ENCODE measurements at regions not wholly inside any gene's neighbourhood (a gene's known extent, or its start where the extent isn't known, plus 50 kb on each side); places are given as distances from the start of the nearest gene placed in this dataset.

DNA sequence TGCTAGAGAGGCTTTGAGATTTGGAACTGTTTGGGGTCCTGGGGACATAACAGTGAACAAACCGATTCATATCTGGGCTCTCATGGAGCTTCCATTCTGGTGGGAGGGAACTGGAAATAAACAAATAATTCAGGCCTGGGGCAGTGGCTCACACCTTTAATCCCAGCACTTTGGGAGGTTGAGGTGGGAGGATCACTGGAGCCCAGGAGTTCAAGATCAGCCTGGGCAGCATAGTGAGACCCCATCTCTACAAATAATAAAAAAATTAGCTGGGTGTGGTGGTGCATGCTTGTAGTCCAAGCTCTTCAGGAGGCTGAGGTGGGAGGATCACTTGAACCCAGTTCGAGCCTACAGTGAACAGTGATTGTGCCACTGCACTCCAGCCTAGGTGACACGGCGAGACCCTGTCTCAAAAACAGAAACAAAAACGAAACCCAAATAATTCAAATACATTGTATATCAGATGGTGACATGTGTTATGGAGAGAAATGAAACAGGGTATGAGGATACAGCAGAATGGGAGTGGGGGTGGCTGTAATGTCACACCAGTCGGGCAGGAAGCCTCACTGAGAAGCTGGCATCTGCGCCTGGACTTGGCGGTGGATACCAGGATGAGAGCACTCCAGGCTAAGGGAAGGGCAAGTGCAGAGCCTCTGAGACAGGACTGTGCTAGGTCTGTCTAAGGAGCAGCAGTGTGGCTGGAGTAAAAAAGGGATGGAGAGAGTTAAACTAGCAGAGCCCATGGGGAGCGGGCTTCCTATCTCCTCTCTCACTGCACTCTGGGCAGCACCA, 131.1 kb upstream of the ZNF536 start:
- peaks cover 78% of the 10 kb centered on the region for H3K27me3 ChIP-seq (replicated peaks; ENCODE audit: insufficient read depth, low read length)

DNA sequence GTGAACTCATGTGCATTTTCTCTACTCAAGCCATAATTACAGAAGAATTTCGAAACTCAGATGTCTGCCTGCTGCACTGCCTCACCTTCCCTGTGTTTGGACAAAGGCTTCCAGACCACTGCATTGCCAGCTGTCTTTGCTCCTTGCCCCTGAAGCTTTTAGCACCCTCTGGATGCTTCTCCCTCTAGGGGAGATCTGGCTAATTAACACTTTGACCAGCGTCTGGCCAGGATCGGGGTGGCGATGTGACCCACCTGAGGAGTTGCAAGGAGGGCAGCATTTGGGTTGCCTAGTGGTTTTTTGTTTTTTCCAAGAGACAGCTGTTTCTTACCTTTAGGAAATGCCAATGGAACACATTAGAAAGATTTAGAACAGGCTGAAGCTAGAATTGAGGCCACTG, 127.7 kb upstream of the ZNF536 start:
- Histone ChIP-seq H3K9me3 (replicated peaks; ENCODE audit: insufficient read depth, low read length) (no peaks in the 10 kb centered on the region), H3K79me2 (ENCODE audit: low read length) (no peaks in the 10 kb centered on the region), H3F3A (ENCODE audit: insufficient read depth, low read length) (no peaks in the 10 kb centered on the region), H3K36me3 (replicated peaks; ENCODE audit: insufficient read depth, low read length) (no peaks in the 10 kb centered on the region), H2AFZ (ENCODE audit: low read length) (no peak overlapping the region), H3K9ac (ENCODE audit: low read length) (no peak overlapping the region), H4K20me1 (ENCODE audit: insufficient read depth, low read length) (no peaks in the 10 kb centered on the region), H3K4me3 (ENCODE audit: low read length) (no peak overlapping the region), H3K4me1 (ENCODE audit: low read length) (no peaks in the 10 kb centered on the region), H3K9me2 (replicated peaks; ENCODE audit: insufficient read depth, low read length) (no peaks in the 10 kb centered on the region), H3K27me3 (replicated peaks; ENCODE audit: insufficient read depth, low read length) (peaks cover 76% of the 10 kb centered on the region), H3K4me2 (ENCODE audit: low read depth, low read length) (no peak overlapping the region), H3K27ac (ENCODE audit: low read length) (no peak overlapping the region)
- TF ChIP-seq EZH2 (optimal IDR thresholded peaks at IDR 0.05; ENCODE audit: low read depth, low read length) (no peak), EZH2phosphoT487 (IDR thresholded peaks at IDR 0.05; ENCODE audit: low read length) (no peak)
- TF ChIP-seq, protein P1, sequence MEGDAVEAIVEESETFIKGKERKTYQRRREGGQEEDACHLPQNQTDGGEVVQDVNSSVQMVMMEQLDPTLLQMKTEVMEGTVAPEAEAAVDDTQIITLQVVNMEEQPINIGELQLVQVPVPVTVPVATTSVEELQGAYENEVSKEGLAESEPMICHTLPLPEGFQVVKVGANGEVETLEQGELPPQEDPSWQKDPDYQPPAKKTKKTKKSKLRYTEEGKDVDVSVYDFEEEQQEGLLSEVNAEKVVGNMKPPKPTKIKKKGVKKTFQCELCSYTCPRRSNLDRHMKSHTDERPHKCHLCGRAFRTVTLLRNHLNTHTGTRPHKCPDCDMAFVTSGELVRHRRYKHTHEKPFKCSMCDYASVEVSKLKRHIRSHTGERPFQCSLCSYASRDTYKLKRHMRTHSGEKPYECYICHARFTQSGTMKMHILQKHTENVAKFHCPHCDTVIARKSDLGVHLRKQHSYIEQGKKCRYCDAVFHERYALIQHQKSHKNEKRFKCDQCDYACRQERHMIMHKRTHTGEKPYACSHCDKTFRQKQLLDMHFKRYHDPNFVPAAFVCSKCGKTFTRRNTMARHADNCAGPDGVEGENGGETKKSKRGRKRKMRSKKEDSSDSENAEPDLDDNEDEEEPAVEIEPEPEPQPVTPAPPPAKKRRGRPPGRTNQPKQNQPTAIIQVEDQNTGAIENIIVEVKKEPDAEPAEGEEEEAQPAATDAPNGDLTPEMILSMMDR (IDR thresholded peaks at IDR 0.05; ENCODE audit: low read length): no peak
- no peak for DNase-seq

More for the DNA sequence above, 131.1 kb upstream of the ZNF536 start:
- H3K4me2 ChIP-seq (ENCODE audit: low read depth, low read length): no peak overlapping the region
- no peak overlapping the region for H3K9ac ChIP-seq (ENCODE audit: low read length)
- no peaks in the 10 kb centered on the region for H3F3A ChIP-seq (ENCODE audit: insufficient read depth, low read length)
- no peak overlapping the region for H3K27ac ChIP-seq (ENCODE audit: low read length)
- no peaks in the 10 kb centered on the region for H3K9me2 ChIP-seq (replicated peaks; ENCODE audit: insufficient read depth, low read length)
- TF ChIP-seq, protein P1 (IDR thresholded peaks at IDR 0.05; ENCODE audit: low read length): no peak
- TF ChIP-seq EZH2phosphoT487 (IDR thresholded peaks at IDR 0.05; ENCODE audit: low read length) (no peak), EZH2 (optimal IDR thresholded peaks at IDR 0.05; ENCODE audit: low read depth, low read length) (no peak)
- H3K4me3 ChIP-seq (ENCODE audit: low read length): no peak overlapping the region
- H2AFZ ChIP-seq (ENCODE audit: low read length): no peak overlapping the region
- DNase-seq: no peak
- no peaks in the 10 kb centered on the region for H4K20me1 ChIP-seq (ENCODE audit: insufficient read depth, low read length)
- no peaks in the 10 kb centered on the region for H3K9me3 ChIP-seq (replicated peaks; ENCODE audit: insufficient read depth, low read length)
- no peaks in the 10 kb centered on the region for H3K36me3 ChIP-seq (replicated peaks; ENCODE audit: insufficient read depth, low read length)
- no peaks in the 10 kb centered on the region for H3K79me2 ChIP-seq (ENCODE audit: low read length)
- no peaks in the 10 kb centered on the region for H3K4me1 ChIP-seq (ENCODE audit: low read length)

DNA sequence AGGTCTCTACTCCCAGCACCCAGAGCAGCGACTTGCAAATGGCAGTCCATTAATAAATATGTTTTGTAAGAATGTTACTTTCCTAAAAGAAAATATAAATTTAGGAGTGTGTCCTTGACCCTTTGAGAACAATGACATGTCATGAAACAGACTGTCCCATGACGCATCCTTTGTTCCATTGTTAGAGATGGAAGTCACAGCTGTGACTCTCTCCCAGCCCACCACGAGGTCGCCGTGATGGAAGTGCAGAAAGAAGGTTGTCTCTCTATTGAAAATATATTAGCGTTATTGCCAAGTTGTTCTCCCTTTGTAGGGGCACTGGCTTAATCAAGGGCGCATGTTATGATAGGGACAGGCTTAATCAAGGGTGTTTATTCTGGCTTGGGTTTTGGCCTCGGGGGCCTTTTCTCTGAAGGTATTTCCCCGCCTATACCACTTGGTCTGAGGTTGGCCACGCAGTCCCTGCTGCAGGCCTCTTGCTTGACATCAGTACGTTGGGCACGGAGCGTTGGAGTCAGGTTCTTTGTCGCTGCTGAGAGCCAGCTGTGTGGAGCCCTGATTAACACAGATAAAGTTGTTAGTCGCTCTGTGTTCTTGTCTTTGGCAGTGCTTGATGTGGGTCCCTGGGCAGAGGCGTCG, 126.7 kb upstream of the ZNF536 start:
- TF ChIP-seq, protein P1 (IDR thresholded peaks at IDR 0.05; ENCODE audit: low read length): no peak
- TF ChIP-seq EZH2 (optimal IDR thresholded peaks at IDR 0.05; ENCODE audit: low read depth, low read length) (no peak), EZH2phosphoT487 (IDR thresholded peaks at IDR 0.05; ENCODE audit: low read length) (no peak)
- H4K20me1 ChIP-seq (ENCODE audit: insufficient read depth, low read length): no peaks in the 10 kb centered on the region
- no peak overlapping the region for H3K9ac ChIP-seq (ENCODE audit: low read length)
- H2AFZ ChIP-seq (ENCODE audit: low read length): no peak overlapping the region
- no peaks in the 10 kb centered on the region for H3K9me2 ChIP-seq (replicated peaks; ENCODE audit: insufficient read depth, low read length)
- H3K4me3 ChIP-seq (ENCODE audit: low read length): no peak overlapping the region
- H3K27ac ChIP-seq (ENCODE audit: low read length): no peak overlapping the region
- no peak overlapping the region for H3K4me2 ChIP-seq (ENCODE audit: low read depth, low read length)
- peaks cover 84% of the 10 kb centered on the region for H3K27me3 ChIP-seq (replicated peaks; ENCODE audit: insufficient read depth, low read length)
- no peak for DNase-seq
- no peaks in the 10 kb centered on the region for H3K36me3 ChIP-seq (replicated peaks; ENCODE audit: insufficient read depth, low read length)
- no peaks in the 10 kb centered on the region for H3K4me1 ChIP-seq (ENCODE audit: low read length)
- no peaks in the 10 kb centered on the region for H3F3A ChIP-seq (ENCODE audit: insufficient read depth, low read length)
- no peaks in the 10 kb centered on the region for H3K79me2 ChIP-seq (ENCODE audit: low read length)
- no peaks in the 10 kb centered on the region for H3K9me3 ChIP-seq (replicated peaks; ENCODE audit: insufficient read depth, low read length)

All from MM.1S (cell line).